Left colon (tissue), 2 donors: ENCODE measurements at regions not wholly inside any gene's neighbourhood (a gene's known extent, or its start where the extent isn't known, plus 50 kb on each side); places are given as distances from the start of the nearest gene placed in this dataset.
"Not testable (repeated sequence)": the region's sequence is repeated elsewhere in the genome, so short reads cannot be mapped to it uniquely, and the experiment has no call there.

Experiments used
- ATAC-seq: fragments of 200-7000 bp; cut with Tn5 transposase; one replicate; pipeline ENCODE4 v1.9.1; 2020; ENCODE audit warnings: mild to moderate bottlenecking, moderate library complexity
- DNase-seq, 2 donors: peaks; one replicate each; pipeline ENCODE4 v3.0.0-alpha.2; 2020
- intact Hi-C, 2 donors: fragments of 100-400 bp; cut with DNase I in 1 of 2; cut with micrococcal nuclease in 1 of 2; formaldehyde crosslinking; loops; one replicate each; pipeline versions ENCODE4 v1.11.2 to v1.14.0; 2022; cut with DNase I, micrococcal nuclease
- donor health status: DM: no; HTN: no; CAD: no.
- donor health status: DM: yes; HTN: yes; CAD: no.

DNA sequence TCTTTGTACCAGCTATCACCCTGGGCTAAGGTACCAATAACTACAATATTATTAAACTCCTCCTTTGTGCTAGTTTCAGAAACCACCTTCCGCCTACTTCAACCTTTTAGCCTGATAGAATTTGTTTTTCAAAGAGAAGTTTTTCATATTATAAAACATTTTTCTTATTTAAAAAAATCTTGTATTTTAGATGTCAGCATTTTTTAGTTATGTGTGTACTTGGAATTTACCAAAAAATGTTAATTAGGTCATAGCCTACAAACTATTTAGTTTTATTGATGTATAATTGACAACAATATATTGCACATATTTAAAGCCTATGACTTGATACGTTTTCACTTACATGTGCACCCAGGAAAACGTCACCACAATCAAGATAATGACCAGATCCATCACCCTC, 1097.6 kb downstream of the JRKL start:
- ATAC-seq (no peak), DNase-seq (no peak)
- intact Hi-C loops, result no loop called here

DNA sequence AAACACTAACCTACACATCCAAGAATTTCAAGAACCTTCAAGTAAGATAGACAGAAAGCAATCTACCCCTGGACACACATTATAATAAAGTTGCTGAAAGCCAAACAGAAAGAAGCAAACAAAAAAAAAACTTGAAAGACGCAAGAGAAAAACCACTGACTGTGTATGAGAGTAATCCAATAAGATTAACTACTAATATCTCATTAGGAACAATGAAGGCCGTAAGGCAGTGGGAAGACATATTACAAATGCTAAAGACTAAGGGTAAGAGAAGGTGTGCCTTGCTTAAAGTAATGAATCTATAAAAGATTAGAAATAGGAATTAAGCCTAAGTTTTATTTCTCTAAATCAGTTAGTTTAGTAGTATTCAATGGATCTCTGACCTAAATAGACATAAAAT, 1109.1 kb downstream of the JRKL start:
- intact Hi-C loops, result no loop called here
- ATAC-seq, result no peak
- no peak for DNase-seq

DNA sequence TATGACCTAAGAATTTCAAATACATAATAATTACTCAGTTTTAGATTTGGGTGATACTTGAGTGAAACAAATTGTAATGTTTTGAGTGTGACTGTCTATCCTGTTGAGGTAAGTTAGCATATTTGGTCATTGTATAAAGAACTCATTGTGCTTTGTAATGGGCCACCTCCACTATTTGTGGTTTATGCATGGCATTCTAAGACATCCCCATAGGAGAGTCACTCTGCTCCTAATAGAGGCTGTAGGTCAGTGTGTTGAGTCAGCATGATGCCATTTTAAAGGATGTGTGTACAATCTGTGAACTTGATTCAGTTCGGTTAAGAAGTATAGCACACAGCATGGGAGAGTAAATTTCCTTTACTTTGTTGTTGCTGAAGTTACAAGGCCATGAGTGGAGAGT, 1112.4 kb downstream of the JRKL start:
- intact Hi-C loops, result no loop called here
- DNase-seq, result no peak
- no peak for ATAC-seq

DNA sequence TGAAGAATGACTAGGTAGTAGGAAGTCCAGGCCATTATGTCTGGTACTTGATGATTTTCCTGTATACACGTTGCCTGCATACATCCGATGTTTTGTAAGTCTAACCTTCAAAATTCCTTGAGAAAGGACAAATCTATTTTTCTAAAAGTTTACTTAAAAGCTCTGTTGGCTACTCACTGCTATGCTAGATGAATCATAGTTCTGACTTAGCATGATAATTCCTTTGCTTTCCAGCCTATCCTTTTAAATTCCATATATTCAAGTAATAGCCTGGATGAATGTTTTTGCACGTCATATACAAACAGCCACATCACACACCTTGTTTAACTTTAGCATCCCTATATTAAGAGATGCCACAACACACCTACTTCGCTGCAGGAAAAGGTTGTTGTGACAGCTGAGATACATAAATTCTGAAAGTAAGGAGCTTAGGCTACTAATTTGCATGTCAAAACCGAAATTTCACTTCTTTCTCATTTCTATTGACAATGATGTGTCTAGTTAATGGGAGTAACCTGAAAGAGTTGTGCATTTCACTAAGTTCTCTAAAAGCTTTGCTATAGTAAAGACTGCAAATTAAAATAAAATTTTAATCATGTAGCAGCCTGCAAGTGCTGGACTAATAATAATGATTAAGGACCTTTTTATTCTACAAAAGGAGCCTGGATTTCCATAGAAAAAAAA, 1116.4 kb downstream of the JRKL start:
- DNase-seq, result no peak
- intact Hi-C loops, result no loop called here
- no peak for ATAC-seq

DNA sequence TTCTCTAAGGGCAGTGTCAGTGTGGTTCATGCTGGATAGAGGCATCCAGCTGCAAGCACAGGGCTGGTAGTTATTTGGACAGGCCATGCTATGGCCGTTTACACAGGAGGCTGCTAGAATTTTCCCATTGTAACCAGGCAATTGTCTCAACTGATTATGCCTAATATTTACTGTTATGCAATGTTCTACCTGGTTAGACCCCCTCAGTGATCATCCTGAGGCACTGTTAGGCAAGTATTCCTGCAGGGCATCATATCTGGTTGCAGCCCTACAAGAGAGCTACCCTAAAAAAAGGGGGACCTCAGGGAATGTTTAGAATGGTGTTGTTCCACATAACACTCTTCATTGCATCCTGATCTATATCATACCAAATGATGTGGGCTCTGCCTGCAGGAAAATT, 1124.6 kb downstream of the JRKL start:
- intact Hi-C loops, result no loop called here
- ATAC-seq (no peak), DNase-seq (no peak)

DNA sequence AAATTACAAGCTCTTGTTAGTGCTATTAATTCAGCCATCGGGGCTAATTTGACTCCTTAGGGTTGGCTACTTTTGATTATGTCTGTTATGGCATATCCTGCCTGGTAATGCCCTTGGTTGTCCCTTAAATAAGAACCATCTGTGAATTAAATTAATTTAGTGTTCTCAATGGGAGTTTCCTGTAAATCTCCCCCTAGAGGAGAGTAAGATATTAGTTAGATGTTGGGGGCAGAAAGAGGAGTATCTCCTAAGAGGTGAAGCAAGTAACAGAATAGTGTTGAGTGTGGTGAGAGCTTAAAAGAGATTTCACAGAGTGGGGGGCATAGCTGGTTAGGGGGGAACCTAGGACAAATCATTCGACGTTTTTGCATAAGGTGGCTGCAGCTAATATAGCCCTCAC, 1126.9 kb downstream of the JRKL start:
- ATAC-seq, result no peak
- DNase-seq, result no peak
- intact Hi-C loops, result no loop called here

DNA sequence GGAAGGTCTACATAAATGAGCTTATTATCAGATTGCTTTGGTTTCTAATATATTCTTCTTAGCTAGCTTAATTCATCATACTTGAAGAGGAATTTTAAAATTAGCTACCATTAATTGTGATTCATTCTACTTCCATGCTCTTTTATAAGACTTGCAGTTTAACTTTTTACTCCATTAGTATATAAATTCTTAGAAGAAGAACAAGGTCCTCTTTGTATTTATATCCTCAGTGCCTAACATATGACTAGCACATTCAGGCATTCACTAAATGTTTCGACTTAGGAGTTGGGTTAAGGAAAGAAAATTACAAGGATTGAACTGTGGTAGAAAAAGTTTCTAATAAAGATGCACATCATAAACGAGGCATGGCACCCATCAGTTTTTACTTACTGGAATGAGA, 1135.5 kb downstream of the JRKL start:
- ATAC-seq, result no peak
- intact Hi-C loops, result no loop called here
- DNase-seq, result no peak

DNA sequence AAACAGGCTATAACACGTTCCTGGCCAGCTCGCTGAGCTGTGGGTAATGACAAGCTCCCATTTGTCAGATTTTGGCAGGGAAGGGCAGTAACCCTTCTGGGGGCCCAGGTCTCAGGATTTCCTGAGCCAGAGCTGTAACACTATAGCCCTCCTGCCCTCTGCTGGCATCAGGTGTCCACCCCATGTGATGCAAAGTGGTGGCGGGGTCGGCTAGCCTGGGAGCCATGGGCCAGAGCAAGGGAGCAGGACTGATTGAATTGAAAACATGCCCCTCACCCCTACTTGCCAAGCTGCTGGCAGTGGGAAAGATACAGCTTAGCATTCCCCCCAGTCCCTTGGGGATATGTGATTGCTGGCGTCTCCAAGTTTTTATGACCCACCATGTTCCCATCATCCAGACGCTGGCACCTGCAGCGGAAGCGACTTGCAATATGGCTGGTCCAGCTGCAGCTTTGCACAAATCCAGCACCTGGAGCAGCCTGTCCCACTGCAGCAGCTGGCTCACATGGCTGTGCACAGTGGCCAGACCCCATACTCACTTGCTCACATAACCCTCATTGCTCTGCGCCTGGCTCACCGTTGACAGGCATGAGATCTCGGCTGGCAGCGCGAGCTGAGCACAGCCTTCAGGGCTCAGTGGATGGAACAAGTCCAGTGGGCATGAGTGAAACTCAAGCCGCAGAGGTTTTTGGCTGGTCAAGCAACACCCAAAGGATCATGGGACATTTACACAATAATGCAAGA, 1147.8 kb downstream of the JRKL start:
- ATAC-seq, result no peak
- no peak for DNase-seq
- intact Hi-C loops, result no loop called here

DNA sequence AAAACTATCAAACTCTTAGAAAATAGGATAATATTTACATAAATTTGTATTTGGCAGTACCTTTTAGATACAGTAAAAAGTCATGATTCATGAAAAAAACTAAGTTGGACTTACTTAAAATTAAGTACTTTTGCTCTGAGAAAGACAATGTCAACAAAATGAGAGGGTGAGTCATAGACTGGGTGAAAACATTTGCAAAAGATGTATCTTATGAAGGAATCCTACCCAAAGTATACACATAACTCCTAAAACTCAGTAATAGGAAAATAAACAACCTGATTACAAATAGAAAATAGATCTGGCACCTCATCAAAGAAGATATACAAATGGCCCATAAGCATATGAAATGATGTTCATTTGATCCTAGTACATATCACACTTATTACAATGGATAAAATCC, 1154.6 kb downstream of the JRKL start:
- no peak for DNase-seq
- intact Hi-C loops, result no loop called here

DNA sequence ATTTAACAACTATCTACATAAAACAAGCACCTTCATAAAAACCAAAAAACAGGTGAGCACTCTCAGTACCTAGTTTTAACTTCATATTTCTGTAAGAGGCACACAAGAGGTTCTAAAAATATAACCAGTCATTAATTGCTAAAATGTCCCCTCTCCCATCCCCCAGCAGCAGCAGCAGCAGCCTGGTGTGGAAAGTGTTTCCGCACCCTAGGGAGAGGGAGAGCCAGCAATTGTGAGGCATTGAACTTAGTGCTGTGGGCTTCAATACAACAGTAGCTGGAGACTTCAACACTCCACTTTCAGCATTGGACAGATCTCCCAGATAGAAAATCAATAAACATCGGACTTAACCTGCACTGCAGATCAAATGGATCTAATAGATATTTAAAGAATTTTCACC, 1158.5 kb downstream of the JRKL start:
- intact Hi-C loops, result no loop called here
- ATAC-seq (no peak), DNase-seq (no peak)

More for the DNA sequence above, 1154.6 kb downstream of the JRKL start:
- ATAC-seq, result no peak

DNA sequence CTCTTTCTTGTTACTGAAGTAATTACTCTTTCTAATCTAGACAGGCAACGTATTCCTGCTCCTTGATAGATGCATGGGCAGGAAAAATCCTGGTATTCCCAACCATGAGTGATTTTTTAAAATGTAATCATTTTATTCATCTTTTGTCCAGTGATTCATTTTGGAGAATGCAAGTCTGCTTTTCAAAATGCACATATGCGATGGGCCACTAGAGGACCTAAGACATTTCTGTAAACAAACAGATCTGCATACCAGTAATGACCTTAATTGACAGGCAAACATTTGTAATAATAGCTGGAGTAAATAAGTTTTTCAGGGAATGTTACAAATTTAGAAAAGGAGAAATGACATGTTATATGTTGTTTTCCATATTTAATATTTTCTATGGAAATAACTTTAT, 1167.6 kb downstream of the JRKL start:
- intact Hi-C loops, result no loop called here
- no peak for ATAC-seq

DNA sequence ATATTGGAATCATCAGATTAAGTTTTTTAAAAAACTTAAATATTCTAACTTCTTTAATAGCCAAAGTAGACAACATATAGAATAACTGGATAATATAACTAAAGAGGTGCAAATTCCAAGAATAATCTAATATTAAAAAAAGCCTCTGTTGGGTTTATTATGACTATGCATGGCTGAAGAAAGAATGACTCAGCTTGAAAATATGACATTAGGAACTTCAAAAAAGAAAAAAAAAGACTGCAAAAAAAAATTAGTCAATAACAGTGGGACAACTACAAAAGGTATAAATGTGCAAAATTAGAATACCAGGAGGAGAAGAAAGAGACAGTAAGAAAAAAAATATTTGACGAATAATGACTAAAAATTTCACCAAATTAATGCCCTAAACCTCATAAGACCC, 1178.0 kb downstream of the JRKL start:
- ATAC-seq (no peak), DNase-seq (no peak)
- intact Hi-C loops, result no loop called here

More for the DNA sequence above, 1167.6 kb downstream of the JRKL start:
- DNase-seq, result no peak

DNA sequence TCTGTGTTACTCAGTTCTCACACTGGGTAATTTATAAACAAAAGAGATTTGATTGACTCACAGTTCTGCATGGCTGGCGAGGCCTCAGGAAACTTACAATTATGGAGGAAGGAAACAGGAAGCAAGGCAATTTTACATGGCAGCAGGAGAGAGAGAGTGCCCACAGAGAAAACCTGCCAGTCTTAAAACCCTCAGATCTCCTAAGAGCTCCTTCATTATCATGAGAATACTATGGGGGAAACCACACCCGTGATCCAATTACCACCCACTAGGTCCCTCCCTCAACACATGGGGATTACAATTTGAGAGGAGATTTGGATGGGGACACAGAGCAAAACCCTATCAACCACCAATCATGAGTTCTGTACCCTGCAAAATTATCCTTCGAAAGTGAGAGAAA, 1180.8 kb downstream of the JRKL start:
- no peak for DNase-seq
- intact Hi-C loops, result no loop called here
- no peak for ATAC-seq

DNA sequence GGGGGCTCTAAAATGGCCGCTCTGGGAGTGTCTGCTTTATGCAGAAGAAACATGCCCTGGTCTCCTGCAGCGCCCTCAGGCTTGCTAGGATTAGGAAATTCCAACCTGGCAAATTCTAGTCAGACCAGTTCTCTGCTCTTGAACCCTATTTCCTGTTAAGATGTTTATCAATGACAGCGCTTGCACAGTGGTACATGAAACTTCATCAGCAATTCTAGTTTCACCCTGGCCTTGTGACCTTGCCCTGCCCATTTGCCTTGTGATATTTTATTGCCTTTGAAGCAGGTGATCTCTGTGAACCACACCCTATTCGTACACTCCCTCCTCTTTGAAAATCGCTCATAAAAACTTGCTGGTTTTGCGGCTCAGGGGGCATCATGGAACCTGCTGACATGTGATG, 1184.0 kb downstream of the JRKL start:
- DNase-seq, intact Hi-C loops, ATAC-seq: not testable (repeated sequence)

DNA sequence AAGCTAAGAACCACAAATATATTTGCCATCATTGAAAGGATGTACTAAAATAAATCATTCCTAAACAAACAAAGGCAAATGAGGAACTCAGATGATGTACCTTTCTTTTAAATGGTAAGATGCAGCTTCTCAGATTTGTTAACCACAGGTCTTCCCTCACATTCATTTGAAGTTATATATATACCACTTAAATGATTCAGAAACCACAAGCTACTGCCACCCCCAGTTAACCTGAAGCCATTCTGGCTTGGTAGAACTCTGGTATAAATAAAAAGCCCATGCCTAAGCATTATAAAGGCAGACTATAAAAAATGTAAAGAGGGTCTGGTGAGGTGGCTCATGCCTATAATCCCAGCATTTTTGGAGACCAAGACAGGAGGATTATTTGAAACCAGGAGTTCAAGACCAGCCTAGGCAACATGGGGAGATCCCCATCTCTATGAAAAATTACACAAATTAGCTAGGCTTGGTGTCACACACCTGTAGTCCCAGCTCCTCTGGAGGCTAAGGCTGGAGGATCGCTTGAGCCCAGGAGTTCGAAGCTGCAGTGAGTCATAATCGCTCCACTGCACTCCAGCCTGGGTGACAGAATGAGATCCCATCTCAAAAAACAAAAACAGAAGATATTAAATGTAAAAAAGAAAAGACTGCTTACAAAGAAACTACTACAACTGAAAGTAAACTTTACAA, 1185.3 kb downstream of the JRKL start:
- ATAC-seq (no peak), DNase-seq (no peak)
- intact Hi-C loops, result no loop called here

DNA sequence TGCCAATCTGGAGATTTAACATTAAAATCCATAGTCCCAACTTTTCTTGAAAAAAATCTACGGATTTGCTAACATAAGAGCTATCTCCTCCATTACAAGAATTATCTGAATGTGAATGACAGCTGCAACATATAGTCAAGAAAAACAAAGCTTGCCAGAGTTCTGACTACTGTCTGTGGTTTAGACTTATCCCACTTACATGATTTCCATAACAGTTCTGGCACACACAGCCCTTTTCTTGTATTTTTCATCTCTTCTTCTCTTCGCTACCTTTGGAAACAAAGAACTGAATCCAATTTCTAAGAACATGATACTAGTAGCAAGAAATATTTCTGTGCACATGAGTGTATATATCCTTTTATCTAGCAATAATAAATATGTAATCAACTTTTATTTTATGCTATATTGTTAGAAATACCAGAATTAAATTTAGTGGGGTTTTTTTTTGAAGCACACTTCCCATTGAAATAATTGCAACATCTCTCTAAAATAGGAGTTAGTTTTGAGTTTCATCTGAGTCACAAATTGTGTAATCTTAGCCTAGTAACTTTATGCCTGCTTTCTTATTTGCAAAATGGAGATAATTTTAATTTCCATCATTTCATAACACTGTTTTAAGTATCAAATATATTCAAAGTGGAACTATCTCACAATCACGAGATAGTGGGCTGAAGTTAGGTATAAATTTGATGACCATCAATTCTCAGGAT, 1217.6 kb downstream of the JRKL start:
- intact Hi-C loops, result no loop called here
- no peak for DNase-seq
- no peak for ATAC-seq

DNA sequence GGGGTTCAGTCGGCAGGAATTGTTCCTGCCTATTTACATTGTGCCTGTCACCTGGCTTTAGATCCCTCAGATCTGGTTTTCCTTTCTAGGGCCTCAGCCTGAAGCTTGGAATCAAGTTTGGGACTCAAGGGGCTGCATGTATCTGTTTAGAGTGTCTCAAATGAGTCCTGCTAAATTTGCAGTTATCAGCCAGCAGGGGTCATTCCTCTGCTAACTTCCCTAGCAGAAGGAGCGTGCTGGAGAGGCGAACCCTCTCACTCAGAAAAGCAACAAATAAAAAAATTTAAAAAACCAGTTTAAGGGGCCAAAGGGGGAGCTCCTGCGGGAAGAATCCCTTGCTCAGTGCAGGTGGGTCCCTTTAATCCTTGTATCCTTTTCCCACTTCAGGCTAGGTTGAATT, 1220.2 kb downstream of the JRKL start:
- no peak for ATAC-seq
- DNase-seq, result no peak
- intact Hi-C loops, result no loop called here

DNA sequence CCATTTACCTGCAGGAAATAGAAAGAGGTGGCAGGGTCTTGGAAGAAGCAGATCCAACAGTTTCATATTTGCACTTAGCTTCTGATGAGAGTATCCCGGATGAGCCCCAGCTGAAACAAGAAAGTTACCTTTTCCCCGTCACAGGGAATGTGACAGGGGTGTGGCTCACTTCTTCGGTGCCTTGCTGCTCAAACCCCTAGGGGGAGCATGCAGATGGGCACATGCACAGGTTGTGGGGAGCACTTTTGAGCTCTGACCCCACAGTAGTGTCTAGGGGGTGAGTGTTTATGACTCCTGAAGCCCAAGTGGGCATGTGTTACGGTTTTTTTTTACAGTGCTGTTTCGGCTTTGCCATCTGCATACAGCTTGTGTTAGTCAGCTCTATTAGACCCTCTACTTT, 1221.0 kb downstream of the JRKL start:
- intact Hi-C loops, result no loop called here
- DNase-seq, result no peak
- ATAC-seq, result no peak

DNA sequence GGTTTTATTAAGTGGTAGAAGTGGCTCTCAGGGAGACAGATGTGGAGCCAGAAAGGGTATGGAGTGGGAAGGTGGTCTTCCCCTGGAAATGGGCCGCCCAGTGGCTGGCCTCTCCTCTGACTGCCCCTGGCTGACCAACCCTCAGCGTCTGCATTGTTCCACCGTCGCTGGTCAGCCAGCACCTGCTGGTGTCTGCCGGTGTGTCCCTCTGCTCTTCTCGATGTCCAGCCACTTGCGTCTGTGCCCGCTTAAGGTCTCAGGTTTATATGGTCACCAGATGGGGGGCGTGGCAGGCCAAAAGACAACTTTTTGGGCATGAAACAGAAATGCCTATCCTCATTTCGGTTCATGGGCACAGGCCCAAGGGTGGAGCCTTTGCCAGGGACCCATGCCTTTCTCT, 1221.5 kb downstream of the JRKL start:
- no peak for ATAC-seq
- DNase-seq, result no peak
- intact Hi-C loops, result no loop called here

DNA sequence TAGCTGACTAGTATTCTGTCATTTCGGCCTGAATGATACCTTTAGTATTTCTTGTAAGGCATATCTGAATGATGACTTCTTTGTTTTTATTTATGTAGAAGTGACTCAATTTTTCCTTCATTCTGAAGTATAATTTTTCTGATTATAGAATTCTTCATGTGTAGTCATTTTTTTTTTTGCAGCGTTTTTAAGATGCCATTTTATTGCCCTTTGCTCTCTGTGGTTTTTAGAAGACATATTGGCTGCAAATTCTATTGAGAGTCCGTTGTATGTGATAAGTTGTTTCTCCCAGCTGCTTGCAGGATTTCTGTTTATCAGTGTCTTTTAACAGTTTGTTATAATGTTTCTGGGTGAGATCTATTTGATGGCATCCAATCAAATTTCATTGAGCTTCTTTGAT, 1224.8 kb downstream of the JRKL start:
- intact Hi-C loops, result no loop called here
- no peak for ATAC-seq
- no peak for DNase-seq
